ENCODE measurements at regions not wholly inside any gene's neighbourhood (a gene's known extent, or its start where the extent isn't known, plus 50 kb on each side); places are given as distances from the start of the nearest gene placed in this dataset.

- TF ChIP-seq POLR2A (IDR thresholded peaks at IDR 0.05), result no peak
- TF ChIP-seq CTCF (IDR thresholded peaks at IDR 0.05 in 8 of 11, conservative IDR thresholded peaks at IDR 0.05 in 3 of 11), result no peak
Measured at GRCh38 chr7:19403691-19404090, 258.5 kb upstream of the FERD3L start.
